ENCODE measurements at regions not wholly inside any gene's neighbourhood (a gene's known extent, or its start where the extent isn't known, plus 50 kb on each side); places are given as distances from the start of the nearest gene placed in this dataset.

DNA sequence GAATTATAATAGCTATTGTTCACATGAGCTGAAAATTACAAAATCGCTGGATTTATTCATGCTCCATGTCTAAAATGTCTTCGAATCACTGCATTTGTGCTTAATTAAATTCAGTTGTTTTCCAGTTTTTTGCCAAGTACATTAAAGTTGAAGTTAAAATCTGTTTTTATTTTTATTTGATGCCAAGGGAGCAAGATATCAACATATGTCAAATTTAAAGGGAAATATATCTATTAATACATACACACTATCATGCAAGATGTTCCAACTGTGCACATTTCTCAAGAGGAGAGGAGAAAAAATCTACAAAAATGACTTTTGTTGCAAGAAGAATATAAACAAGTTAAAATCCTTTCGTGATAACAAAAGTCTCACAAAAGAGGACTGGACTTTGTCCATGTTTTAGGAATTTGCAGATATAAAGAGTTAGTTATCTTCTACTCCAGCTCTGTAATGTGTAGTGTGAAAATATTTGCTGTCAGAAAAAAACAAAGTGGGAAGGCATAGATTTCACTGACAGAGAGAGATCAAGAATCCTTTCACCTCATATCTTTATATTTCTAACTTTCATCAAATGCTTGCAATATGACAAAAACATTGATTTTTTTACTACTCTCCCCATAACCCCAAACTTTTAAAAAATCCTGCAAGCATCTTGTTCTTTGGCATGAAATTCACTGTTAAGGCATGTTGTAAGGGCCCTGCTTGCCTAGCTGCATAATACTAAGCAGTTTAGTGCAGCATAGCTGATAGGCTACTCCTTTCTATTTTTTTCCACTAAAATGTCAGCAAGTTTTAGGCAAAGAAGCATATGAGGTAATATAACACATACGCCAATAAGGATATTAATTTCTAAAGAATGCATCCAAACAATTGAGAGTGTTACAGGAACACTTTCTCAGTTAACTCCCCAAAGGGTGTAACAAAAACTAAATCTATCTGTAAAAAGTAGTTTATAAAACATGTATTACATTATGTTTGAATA is 340.2 kb upstream of the ADAMTS5 start:
- CTCF ChIA-PET, result no interaction called here
- Histone ChIP-seq H4K20me1 (replicated peaks; ENCODE audit: control insufficient read depth, extremely low read depth, insufficient read depth, low read length) (no peaks in the 10 kb centered on the region), H3K4me2 (ENCODE audit: insufficient read depth, low read length) (no peak overlapping the region), H3K9ac (replicated peaks; ENCODE audit: extremely low read depth, insufficient read depth, low read length) (no peak overlapping the region), H3K79me2 (ENCODE audit: control insufficient read depth, insufficient read depth, low read length) (no peaks in the 10 kb centered on the region), H3K36me3 (ENCODE audit: control insufficient read depth in 2 of 2, extremely low read depth in 1 of 2, insufficient read depth in 2 of 2, low read length in 2 of 2) (no peaks in the 10 kb centered on the region), H3K27ac (ENCODE audit: insufficient read depth, low read depth, low read length) (no peak overlapping the region), H3K4me3 (replicated peaks in 1 of 3; ENCODE audit: insufficient read depth in 1 of 3, low read depth in 1 of 3, low read length in 3 of 3) (no peak overlapping the region), H3K9me1 (replicated peaks; ENCODE audit: control insufficient read depth, extremely low read depth, insufficient read depth, low read length) (no peaks in the 10 kb centered on the region), H3K4me1 (ENCODE audit: control insufficient read depth, extremely low read depth, insufficient read depth, low read length) (no peaks in the 10 kb centered on the region), H2AFZ (ENCODE audit: low read depth, low read length) (no peak overlapping the region), H3K27me3 (ENCODE audit: control insufficient read depth in 2 of 2, insufficient read depth in 2 of 2, low read length in 2 of 2) (no peaks in the 10 kb centered on the region), H3K9me3 (replicated peaks; ENCODE audit: control insufficient read depth, insufficient read depth, low read length) (no peaks in the 10 kb centered on the region)
- dilution Hi-C loops (cut with MboI; ENCODE audit: extremely low pct_ligation_motif_present, low sequenced_read_pairs), result no loop called here
- no peak for FAIRE-seq
- BruUV-seq (replicated peaks), result no TSS peak
- intact Hi-C loops (cut with micrococcal nuclease), result no loop called here
- DNase-seq (ENCODE audit: low read depth, low spot score), result no peak
- TF ChIP-seq GATA2 (IDR thresholded peaks at IDR 0.05; ENCODE audit: insufficient read depth, insufficient read length, low read depth, low read length) (no peak), CTCF (IDR thresholded peaks at IDR 0.05; ENCODE audit: extremely low read depth in 1 of 2, insufficient read depth in 1 of 2, low read depth in 1 of 2, low read length in 2 of 2) (no peak), MAX (IDR thresholded peaks at IDR 0.05; ENCODE audit: insufficient read depth, insufficient read length) (no peak), FOS (IDR thresholded peaks at IDR 0.05; ENCODE audit: borderline replicate concordance, insufficient read depth, low read length) (no peak), POLR2A (IDR thresholded peaks at IDR 0.05; ENCODE audit: low read depth, low read length) (no peak), EZH2 (IDR thresholded peaks at IDR 0.05; ENCODE audit: borderline replicate concordance, low read depth, low read length, severe bottlenecking) (no peak), MYC (IDR thresholded peaks at IDR 0.05; ENCODE audit: low read depth, low read length) (no peak), JUN (IDR thresholded peaks at IDR 0.05; ENCODE audit: borderline replicate concordance, insufficient read depth, insufficient read length, low read depth) (no peak), POLR2AphosphoS5 (IDR thresholded peaks at IDR 0.05; ENCODE audit: insufficient read depth, low read depth, low read length) (no peak)
- POLR2A ChIA-PET, result no interaction called here
